GM12892 (cell line): ENCODE measurements at regions not wholly inside any gene's neighbourhood (a gene's known extent, or its start where the extent isn't known, plus 50 kb on each side); places are given as distances from the start of the nearest gene placed in this dataset.

ENCODE experiments used
- DNase-seq: peaks from one replicate; pipeline ENCODE4 v3.0.0; 2011; ENCODE audit not compliant: insufficient read length
- FAIRE-seq: peaks from 2 replicates; lab custom pipeline; 2011; peaks lifted over from hg19 to GRCh38; lab: Jason Lieb, UNC
- POLR2A ChIP-seq: IDR thresholded peaks from 2 replicates; pipeline ENCODE4 v1.6.1; 2011; ENCODE audit warnings: low read depth, low read length, control low read depth
- POLR2AphosphoS5 ChIP-seq: IDR thresholded peaks from 2 replicates; pipeline ENCODE4 v1.6.1; 2011; ENCODE audit warnings: low read depth, low read length, control low read depth
- TAF1 ChIP-seq: IDR thresholded peaks from 2 replicates; pipeline ENCODE4 v1.6.1; 2011; ENCODE audit warnings: low read depth, mild to moderate bottlenecking, control low read depth, low read length, borderline replicate concordance

DNA sequence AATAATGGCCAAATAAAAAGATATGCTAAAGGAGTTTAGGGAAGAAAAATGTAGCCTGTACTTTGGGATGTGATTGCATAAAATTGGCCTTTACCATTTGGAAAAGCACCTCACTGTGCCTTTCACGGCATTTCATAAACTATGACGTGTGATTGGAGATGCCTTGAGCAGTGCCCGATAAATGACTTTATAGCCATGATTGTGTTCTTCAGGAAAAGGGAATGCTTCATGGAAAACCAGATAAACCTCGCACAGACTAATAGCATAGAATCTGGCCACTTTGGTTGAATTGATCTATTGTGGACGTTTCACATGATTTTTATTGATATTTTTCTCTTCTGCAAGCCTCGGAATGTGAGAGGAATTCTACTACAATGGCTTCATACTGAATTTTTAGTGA is 502.0 kb upstream of the MKI67 start:
- no peak for TF ChIP-seq POLR2A
- no peak for TF ChIP-seq POLR2AphosphoS5
- no peak for TF ChIP-seq TAF1
- FAIRE-seq, result no peak
- no peak for DNase-seq

GRCh38 chr10:128629111-128630096 is 503.2 kb upstream of the MKI67 start:
- no peak for FAIRE-seq
- no peak for DNase-seq
- TF ChIP-seq POLR2A, result no peak
- TF ChIP-seq POLR2AphosphoS5, result no peak
- no peak for TF ChIP-seq TAF1

DNA sequence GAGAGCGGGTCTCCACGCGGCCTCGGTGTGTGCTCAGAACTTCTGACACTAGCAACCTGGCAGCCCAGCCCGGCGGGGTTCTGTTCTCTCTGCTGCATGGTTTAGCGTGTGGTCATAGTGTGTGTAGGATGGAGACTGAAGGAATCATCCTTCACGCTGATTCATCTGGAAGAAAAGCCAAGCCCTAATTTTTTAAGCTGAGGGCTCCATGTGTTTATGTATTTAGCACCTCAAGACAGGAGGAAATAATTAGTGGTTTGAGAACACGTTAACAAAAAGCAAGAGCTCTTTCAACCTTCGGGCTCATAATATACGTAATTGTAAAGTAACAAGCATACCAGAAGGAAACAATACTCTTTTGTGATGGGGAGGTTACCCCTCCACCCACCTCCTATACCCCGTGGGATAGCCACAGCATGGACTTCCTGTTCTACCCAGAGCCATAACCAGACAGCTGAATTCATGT is 504.6 kb upstream of the MKI67 start:
- FAIRE-seq, result no peak
- TF ChIP-seq POLR2AphosphoS5 (no peak), POLR2A (no peak), TAF1 (no peak)
- no peak for DNase-seq

DNA sequence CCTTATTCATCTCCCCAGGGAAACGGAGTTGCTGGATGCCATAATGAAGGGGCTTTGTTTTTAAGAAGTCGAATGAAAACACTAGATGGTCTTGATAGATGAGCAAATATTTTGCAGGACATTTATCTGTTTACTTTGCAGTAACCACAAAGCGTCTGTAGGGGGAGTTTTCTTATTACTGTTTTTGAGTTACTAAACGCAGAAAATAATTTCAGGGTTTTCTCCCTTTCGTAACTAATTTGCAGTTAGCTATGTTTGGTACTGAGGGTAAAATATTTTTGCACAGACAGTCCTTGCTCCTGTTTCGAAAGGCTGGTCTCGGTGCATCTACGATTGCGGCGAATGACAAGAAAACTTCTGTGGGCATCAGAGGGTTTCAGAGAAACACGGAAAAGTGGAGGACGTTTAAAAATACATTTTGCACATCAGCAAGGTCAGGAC is 505.6 kb upstream of the MKI67 start:
- TF ChIP-seq POLR2A (no peak), POLR2AphosphoS5 (no peak), TAF1 (no peak)
- FAIRE-seq (no peak), DNase-seq (no peak)

GRCh38 chr10:128632694-128633093 is 506.5 kb upstream of the MKI67 start:
- no peak for DNase-seq
- no peak for FAIRE-seq
- TF ChIP-seq TAF1 (no peak), POLR2AphosphoS5 (no peak), POLR2A (no peak)

GRCh38 chr10:128633864-128634540 is 507.8 kb upstream of the MKI67 start:
- TF ChIP-seq POLR2AphosphoS5 (no peak), POLR2A (no peak), TAF1 (no peak)
- DNase-seq, result no peak
- no peak for FAIRE-seq

GRCh38 chr10:128642023-128642422 is 515.8 kb upstream of the MKI67 start:
- FAIRE-seq, result no peak

GRCh38 chr10:128642502-128642901 is 516.3 kb upstream of the MKI67 start:
- no peak for FAIRE-seq
- no peak for DNase-seq
- no peak for TF ChIP-seq TAF1
- TF ChIP-seq POLR2AphosphoS5, result no peak
- TF ChIP-seq POLR2A, result no peak

More at GRCh38 chr10:128642023-128642422, 515.8 kb upstream of the MKI67 start:
- TF ChIP-seq POLR2AphosphoS5, result no peak
- no peak for DNase-seq

DNA sequence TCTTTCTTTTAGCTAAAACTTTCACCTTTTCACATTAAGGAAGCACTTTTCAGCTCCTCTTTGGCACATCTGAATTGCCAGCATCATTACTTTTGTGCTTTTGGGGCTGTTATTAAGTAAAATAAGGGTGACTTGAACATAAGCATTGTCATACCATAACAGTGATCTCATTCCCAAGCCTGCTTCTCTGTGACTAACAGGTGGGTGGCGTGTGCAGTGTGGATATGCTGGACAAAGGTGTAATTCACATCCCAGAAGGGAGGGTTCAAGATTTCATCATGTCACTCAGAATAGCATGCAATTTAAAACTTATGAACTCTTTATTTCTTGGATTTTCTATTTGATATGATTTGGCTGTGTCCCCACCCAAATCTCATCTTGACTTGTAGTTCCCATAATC is 517.4 kb upstream of the MKI67 start:
- no peak for TF ChIP-seq POLR2A
- TF ChIP-seq POLR2AphosphoS5, result no peak
- FAIRE-seq, result no peak

DNA sequence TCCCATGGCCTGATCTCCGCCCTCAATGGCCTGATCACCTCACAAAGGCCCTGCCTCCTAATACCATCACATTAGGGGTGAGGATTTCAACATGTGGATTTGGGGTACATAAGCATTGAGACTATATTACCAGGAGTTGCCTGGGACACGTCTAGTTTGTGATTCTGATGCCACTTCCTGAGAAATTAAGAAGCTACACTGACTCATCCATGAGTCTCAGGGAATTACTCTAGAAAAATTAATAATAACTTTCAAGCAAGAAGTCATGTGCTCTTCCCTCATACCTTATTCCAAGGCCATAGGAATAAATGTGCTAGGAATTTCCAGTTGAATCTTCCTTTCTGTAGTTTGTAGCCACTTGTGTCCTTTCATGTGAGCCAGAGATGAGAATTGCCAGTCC is 519.3 kb upstream of the MKI67 start:
- FAIRE-seq (no peak), DNase-seq (no peak)
- TF ChIP-seq TAF1 (no peak), POLR2A (no peak), POLR2AphosphoS5 (no peak)

More for the DNA sequence above, 517.4 kb upstream of the MKI67 start:
- no peak for DNase-seq

GRCh38 chr10:128646956-128647355 is 520.7 kb upstream of the MKI67 start:
- no peak for DNase-seq
- no peak for FAIRE-seq
- no peak for TF ChIP-seq TAF1
- no peak for TF ChIP-seq POLR2A
- no peak for TF ChIP-seq POLR2AphosphoS5

DNA sequence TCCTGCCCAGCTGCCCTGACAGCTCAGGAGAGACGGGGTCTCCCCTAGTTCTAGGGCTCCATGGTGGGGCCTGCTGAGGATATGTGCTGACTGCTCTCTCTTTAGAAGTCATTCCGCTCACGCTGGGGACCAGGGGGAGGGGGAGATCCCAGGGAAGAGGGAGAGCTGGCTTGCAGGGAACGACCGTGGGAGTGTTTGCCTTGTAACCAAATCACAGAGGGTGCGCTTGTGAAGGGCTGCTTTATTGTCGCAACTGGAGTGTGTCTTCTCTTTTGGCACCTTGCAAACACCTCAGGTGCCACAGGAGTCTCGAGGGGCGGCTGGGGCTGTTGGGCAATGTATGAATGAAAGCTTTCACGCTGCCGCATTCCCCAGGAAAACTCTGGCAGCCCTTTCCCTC is 531.3 kb upstream of the MKI67 start:
- FAIRE-seq (no peak), DNase-seq (no peak)
- no peak for TF ChIP-seq POLR2AphosphoS5
- no peak for TF ChIP-seq TAF1
- TF ChIP-seq POLR2A, result no peak
